HL-60 (cell line): ENCODE measurements at regions not wholly inside any gene's neighbourhood (a gene's known extent, or its start where the extent isn't known, plus 50 kb on each side); places are given as distances from the start of the nearest gene placed in this dataset.

ENCODE experiments used
- GABPA ChIP-seq: IDR thresholded peaks from 2 replicates; pipeline ENCODE4 v1.6.1; 2012; ENCODE audit warnings: low read depth
- POLR2AphosphoS5 ChIP-seq: IDR thresholded peaks from 2 replicates; pipeline ENCODE4 v1.6.1; 2012; ENCODE audit warnings: low read depth
- REST ChIP-seq: IDR thresholded peaks from 2 replicates; pipeline ENCODE4 v1.6.1; 2012; ENCODE audit warnings: low read depth; ENCODE audit not compliant: insufficient replicate concordance
- SPI1 ChIP-seq: IDR thresholded peaks from 2 replicates; pipeline ENCODE4 v1.6.1; 2012; ENCODE audit warnings: low read depth, mild to moderate bottlenecking, borderline replicate concordance
- TF ChIP-seq, protein P1 (sequence below): IDR thresholded peaks from one replicate; pipeline ENCODE4 v1.5.1; 2011; ENCODE audit warnings: low read length, control low read depth, inconsistent platforms; ENCODE audit not compliant: insufficient read depth

DNA sequence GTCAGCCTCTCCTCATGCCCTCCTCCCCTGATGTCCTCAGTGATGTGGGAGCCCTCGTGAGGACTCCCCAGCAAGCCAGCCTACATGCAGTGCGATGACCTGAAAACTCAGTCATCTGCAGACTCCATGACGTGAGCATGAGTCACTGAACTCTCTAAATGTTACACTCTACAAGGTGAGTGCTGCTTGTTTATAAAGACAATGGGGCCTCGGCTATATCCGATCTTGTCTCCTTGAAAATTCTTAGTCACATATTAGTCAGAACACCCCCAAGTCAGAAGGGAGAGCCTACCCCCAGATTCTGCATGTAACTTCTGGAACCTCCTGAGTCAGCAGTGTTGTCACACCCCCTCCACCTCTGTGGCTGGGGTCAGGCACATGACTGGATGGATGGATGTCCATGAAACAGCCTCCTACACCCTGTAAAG is 673.8 kb downstream of the INHBA start:
- TF ChIP-seq, protein P1, sequence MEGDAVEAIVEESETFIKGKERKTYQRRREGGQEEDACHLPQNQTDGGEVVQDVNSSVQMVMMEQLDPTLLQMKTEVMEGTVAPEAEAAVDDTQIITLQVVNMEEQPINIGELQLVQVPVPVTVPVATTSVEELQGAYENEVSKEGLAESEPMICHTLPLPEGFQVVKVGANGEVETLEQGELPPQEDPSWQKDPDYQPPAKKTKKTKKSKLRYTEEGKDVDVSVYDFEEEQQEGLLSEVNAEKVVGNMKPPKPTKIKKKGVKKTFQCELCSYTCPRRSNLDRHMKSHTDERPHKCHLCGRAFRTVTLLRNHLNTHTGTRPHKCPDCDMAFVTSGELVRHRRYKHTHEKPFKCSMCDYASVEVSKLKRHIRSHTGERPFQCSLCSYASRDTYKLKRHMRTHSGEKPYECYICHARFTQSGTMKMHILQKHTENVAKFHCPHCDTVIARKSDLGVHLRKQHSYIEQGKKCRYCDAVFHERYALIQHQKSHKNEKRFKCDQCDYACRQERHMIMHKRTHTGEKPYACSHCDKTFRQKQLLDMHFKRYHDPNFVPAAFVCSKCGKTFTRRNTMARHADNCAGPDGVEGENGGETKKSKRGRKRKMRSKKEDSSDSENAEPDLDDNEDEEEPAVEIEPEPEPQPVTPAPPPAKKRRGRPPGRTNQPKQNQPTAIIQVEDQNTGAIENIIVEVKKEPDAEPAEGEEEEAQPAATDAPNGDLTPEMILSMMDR: no peak
- TF ChIP-seq REST (no peak), GABPA (no peak), POLR2AphosphoS5 (no peak), SPI1 (no peak)
